Activated T-cell treated with anti-CD3 and anti-CD28 coated beads, Interleukin-2, amount 50 U/mL, for 4 hours (primary cell): ENCODE measurements at regions not wholly inside any gene's neighbourhood (a gene's known extent, or its start where the extent isn't known, plus 50 kb on each side); places are given as distances from the start of the nearest gene placed in this dataset.
A peak's percentile ranks its signal among the peaks of the same experiment; 100 is the strongest.
"Not testable (repeated sequence)": the region's sequence is repeated elsewhere in the genome, so short reads cannot be mapped to it uniquely, and the experiment has no call there.

ENCODE experiments used
- ATAC-seq, 2 donors: fragments of 200-7000 bp; cut with Tn5 transposase; one replicate each; pipeline ENCODE4 v1.10.0; 2021
- DNase-seq: peaks from one replicate; pipeline ENCODE4 v3.0.0-alpha.2; 2020
- H3K27me3 Mint-ChIP-seq: one replicate; pipeline ENCODE4 v1.8.0; 2021; ENCODE audit warnings: low read depth, mixed read lengths
- H3K36me3 Mint-ChIP-seq: one replicate; pipeline ENCODE4 v1.8.0; 2022; ENCODE audit warnings: mixed read lengths; ENCODE audit not compliant: insufficient read depth
- H3K4me1 Mint-ChIP-seq: one replicate; pipeline ENCODE4 v1.8.0; 2021; ENCODE audit warnings: low read depth, mixed read lengths
- H3K4me3 Mint-ChIP-seq: one replicate; pipeline ENCODE4 v1.8.0; 2021; ENCODE audit warnings: mild to moderate bottlenecking, moderate library complexity, mixed read lengths
- H3K9me3 Mint-ChIP-seq: one replicate; pipeline ENCODE4 v1.8.0; 2021; ENCODE audit warnings: mixed read lengths

DNA sequence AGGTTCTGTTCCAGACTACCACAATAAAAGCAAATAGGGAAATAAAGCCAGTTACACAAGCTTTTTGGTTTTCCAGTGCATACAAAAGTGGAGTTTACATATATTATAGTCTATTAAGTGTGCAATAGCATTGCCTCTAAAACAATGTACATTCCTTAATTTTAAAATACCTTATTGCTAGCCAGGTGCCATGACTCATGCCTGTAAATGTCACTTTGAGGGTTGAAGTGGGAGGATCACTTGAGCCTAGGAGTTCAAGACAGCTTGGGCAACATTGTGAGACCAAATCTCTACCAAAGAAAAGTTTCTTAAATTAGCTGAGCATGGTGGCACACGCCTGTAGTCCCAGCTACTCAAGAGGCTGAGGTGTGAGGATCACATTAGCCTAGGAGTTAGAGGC is 52.9 kb upstream of the IMP4 start:
- Mint-ChIP-seq H3K4me3 (no peak overlapping the region), H3K27me3 (peaks cover 6% of the 10 kb centered on the region), H3K9me3 (no peaks in the 10 kb centered on the region), H3K36me3 (no peaks in the 10 kb centered on the region), H3K4me1 (no peaks in the 10 kb centered on the region)
- ATAC-seq, result no peak
- no peak for DNase-seq

DNA sequence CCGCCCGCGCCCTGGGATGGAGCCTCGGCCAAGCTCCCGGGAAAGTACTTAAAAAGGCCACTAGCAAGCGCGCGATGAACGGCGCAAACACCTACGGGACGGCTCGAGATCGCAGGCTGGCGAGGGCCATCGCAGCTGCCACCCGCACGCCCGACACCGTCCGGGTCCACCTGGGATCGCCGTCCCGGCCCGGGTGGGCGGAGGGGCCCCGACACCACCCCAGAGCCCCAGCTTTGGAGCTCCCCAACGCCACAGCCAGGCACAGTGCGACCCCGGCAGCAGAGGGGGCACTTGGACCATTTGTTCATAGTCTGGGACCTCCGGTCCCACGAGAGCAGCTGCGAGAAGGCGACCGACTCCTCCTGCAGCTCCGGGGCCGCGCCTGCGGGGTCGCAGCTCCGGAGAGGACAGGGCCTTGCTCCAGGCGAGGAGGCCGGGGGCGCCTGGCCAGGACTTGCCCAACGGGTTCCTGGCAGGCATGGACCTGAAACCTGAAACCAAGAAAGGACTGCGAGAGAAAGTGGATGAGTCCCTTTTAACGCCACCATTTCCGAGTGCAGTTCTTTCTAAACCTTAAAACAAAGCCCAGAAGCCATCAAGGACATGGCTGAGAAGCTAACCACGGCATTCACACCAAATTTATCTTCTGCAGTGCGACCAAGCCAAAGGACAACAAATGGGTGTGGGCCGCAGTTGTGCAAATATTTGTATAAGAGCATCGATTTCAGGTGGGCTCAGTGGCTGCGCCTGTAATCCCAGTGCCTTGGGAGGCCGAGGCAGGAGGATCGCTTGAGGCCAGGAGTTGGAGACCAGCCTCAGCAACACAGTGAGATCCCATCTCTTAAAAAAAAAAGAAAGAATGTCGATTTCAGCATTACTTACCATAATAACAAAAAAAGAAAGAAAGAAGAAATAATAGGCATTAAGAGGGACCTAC is 54.0 kb upstream of the IMP4 start:
- Mint-ChIP-seq H3K27me3 (peaks cover 1% of the 10 kb centered on the region), H3K36me3 (no peaks in the 10 kb centered on the region), H3K4me1 (no peaks in the 10 kb centered on the region), H3K4me3 (no peak overlapping the region), H3K9me3 (no peaks in the 10 kb centered on the region)
- ATAC-seq (no peak), DNase-seq (no peak)

DNA sequence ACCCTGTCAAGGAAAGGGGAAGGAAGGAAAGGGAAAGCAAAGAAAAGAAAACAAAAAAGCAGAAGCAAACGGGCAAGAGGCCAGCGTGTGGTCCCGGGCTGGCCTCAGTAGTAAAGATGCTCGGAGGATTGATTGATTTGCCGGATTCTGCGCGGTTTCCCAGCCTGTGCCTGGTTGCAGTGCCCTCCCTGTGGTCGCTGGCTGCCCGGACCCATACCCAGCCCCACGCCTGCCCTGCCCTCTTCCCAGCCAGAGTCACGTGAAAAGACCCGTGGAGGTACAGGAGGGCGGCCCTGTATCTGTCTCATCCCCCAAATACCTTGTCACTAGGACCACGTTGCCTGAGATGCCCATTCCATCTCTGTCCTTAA is 55.1 kb upstream of the IMP4 start:
- no peak for ATAC-seq

DNA sequence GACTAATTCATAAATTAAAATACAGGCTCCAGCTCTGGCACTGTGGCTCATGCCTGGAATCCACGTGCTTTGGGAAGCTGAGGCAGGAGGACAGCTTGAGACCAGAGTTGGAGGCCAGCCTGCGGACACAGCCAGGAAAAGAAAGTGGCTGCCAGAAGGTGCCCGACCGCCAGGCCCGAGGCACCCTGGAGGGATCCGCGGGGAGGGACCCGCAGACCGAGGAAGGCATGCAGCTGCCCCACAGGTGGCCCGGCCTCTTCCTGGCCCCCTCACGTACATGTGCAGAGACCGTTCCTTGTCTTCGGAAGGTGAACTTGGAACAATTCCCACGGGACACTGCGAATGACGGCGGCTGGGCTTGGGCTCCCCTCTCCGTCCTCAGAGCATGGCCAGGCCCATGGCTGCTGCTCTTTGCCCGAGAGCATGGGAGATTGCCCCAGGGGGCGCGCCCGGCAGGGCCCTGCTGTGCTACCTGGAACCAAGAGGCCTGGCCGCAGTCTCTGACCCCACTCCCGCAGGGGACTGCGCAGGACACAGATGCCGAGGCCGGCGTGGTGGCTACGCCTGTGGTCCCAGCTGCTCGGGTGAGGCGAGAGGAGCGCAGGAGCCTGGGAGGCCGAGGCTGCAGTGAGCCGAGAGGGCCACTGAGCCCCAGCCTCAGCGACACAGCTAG is 55.6 kb upstream of the IMP4 start:
- Mint-ChIP-seq H3K4me3 (no peak overlapping the region), H3K4me1 (no peaks in the 10 kb centered on the region), H3K36me3 (no peaks in the 10 kb centered on the region), H3K27me3 (no peaks in the 10 kb centered on the region), H3K9me3 (no peaks in the 10 kb centered on the region)
- ATAC-seq, result no peak
- no peak for DNase-seq

More for the DNA sequence above, 55.1 kb upstream of the IMP4 start:
- no peaks in the 10 kb centered on the region for H3K9me3 Mint-ChIP-seq
- H3K4me3 Mint-ChIP-seq, result no peak overlapping the region
- no peak for DNase-seq
- no peaks in the 10 kb centered on the region for H3K4me1 Mint-ChIP-seq
- no peaks in the 10 kb centered on the region for H3K36me3 Mint-ChIP-seq
- H3K27me3 Mint-ChIP-seq, result no peaks in the 10 kb centered on the region

DNA sequence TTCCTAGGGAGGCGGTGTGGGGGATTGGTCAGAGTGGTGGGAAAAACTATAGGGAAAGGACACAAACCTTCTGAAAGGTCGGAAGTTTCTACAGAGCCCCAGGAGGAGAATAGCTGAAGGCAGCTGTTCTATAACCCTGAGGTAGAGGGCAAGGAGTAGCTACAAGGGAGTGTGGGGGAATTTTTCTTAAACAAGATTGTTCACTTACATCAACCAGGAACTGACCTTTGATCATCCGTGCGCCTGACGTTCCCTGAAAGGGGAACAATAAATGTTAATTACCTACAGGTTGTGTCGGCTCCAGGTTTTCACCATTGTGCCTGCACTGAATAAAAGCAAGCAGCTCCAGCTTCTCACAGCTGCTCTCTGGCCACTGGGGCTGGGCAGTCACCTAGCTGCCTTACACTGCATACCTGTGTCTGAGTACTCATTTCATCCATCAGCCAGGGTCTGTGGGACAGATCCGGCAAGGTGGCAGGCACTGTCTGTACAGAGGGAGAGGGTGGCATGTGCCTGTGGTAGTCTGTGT is 59.3 kb upstream of the IMP4 start:
- not testable (repeated sequence) for H3K27me3 Mint-ChIP-seq, H3K4me3 Mint-ChIP-seq, H3K36me3 Mint-ChIP-seq, H3K4me1 Mint-ChIP-seq, H3K9me3 Mint-ChIP-seq, ATAC-seq, DNase-seq

DNA sequence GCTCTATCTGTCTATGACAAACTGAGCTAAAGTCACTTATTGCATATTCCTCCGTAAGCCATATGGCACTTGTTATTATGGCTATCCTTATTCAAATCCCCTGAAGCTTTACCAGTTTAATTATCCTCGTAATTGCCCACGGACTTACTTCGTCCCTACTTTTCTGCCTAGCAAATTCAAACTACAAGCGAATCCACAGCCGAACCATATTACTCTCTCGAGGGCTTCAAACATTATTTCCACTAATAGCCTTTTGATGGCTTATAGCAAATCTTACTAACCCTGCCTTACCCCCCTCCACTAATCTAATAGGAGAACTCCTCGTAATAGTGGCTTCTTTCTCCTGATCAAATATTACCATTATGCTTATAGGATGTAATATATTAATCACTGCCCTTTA is 63.1 kb upstream of the IMP4 start:
- not testable (repeated sequence) for DNase-seq, H3K4me1 Mint-ChIP-seq, ATAC-seq, H3K36me3 Mint-ChIP-seq, H3K9me3 Mint-ChIP-seq, H3K4me3 Mint-ChIP-seq, H3K27me3 Mint-ChIP-seq

DNA sequence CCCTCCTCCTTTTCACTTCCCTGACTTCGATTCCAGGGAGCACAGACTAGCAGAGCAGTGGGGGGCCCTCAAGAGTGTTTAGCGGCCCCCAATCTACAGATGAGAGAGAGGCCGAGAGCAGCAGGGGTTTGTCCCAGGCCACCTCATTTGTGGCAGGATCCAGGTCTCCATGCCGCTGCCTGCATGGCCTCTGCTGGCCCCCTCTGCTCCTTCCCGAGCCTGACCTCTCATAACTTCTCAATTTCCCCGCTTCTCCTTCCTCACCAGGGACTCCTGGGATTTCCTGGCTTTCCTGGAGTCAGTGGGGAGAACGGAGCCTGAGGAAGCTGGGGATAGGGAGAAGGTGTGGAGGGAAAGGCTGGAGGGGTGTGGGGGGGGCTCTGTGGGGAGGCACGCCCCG is 70.1 kb upstream of the TUBA3E start:
- H3K36me3 Mint-ChIP-seq, DNase-seq, H3K4me1 Mint-ChIP-seq: not testable (repeated sequence)

DNA sequence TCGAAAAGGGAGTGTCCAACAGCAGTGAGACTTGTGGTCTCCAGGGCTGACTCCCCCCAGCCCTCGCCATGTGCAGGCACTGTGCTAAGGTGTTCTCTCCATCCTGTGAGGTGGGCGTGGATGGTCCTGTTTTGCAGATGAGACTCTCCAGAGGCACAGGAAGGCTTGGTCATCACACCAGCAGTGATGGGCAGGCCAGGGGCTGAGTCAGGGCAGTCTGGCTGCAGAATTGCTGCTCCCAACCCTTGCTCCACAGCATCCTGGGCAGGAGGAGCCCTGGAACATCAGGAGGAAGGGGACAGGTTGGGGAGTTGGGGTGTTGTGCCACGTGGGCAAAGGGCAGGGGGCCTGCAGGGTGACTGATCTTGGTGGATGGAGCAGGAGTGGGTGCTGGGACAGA is 69.3 kb upstream of the TUBA3E start:
- H3K36me3 Mint-ChIP-seq, H3K4me1 Mint-ChIP-seq, H3K27me3 Mint-ChIP-seq, H3K4me3 Mint-ChIP-seq, ATAC-seq, DNase-seq: not testable (repeated sequence)
- peaks cover 17% of the 10 kb centered on the region for H3K9me3 Mint-ChIP-seq

More for the DNA sequence above, 70.1 kb upstream of the TUBA3E start:
- peaks cover 17% of the 10 kb centered on the region for H3K9me3 Mint-ChIP-seq
- ATAC-seq, H3K27me3 Mint-ChIP-seq, H3K4me3 Mint-ChIP-seq: not testable (repeated sequence)

DNA sequence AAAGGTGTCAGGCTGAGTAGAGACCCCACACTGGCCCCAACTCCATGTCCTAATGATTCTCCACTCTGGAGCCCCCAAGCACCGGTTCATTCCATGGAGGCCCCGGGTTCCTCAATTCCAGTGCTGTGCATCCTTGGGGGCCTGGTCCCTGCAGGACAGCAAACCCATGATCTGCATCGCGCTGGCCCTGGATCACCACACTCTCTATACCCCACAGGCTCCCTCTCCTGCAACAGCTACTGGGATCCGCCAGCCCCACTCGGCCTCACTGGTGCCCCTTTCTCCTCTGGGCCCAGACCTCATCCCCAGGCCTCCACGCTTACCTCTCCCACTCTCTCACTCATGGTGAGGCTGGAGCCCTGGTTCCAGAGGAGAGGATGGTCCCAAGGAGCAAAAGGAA is 68.6 kb upstream of the TUBA3E start:
- not testable (repeated sequence) for DNase-seq, H3K4me1 Mint-ChIP-seq, H3K27me3 Mint-ChIP-seq, ATAC-seq, H3K4me3 Mint-ChIP-seq, H3K36me3 Mint-ChIP-seq
- H3K9me3 Mint-ChIP-seq, result peaks cover 17% of the 10 kb centered on the region

DNA sequence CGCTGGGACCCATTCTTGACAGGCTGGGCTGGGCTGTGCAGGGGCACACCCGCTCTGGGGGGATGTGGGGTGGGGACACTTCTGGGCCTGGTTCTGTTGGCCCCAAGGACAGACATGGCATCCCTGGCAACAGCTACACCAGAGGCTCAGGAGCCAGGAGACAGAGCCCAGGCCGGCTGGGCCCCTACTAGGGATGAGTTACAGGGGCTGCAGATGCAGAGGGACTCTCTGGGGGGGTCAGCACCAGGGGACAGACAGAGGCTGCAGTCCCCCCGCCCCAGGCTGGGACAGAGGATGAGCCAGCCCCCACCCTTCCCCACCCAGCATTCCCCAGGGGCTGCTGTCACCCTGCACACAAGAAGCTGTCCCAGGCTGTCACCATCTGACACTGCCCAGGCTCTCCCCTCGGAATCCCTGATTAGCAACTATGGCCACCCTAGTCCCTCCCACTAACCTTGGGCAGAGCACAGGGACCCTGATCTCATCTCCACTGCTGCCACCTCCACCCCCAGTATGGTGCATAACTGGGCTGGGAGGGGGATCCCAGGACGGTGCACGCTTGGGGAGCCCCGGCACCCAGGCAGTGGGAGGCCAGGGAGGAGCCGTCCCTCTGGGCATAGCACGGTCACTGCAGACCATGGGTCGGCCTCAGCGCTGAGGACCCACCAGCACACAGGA is 67.5 kb upstream of the TUBA3E start:
- H3K4me1 Mint-ChIP-seq, H3K9me3 Mint-ChIP-seq, H3K36me3 Mint-ChIP-seq, DNase-seq, H3K4me3 Mint-ChIP-seq: not testable (repeated sequence)
- ATAC-seq, result peak in 1 of 2 donors; percentile 18
- peaks cover 13% of the 10 kb centered on the region for H3K27me3 Mint-ChIP-seq

DNA sequence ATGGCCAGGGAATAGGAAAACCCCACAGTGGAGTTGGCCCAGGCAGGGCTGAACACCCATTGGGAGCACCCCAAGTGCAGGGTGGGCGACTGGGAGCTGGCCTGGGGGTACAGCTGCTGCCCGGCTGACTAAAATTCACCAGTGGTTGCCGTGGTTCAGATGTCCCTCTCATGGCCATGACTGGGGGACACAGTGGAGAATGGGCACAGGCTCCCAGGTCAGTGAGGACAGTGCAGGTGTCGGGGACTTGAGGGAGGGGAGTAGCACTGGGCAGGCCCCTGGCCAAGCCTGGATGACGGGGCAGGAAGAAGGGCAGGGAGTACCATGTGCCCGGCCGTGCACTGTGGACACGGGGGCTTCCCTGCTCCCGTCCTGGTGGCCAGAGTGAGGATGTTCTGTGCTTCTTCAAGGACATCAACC is 66.7 kb upstream of the TUBA3E start:
- not testable (repeated sequence) for H3K4me1 Mint-ChIP-seq, H3K4me3 Mint-ChIP-seq, ATAC-seq, H3K36me3 Mint-ChIP-seq, DNase-seq, H3K9me3 Mint-ChIP-seq
- peaks cover 13% of the 10 kb centered on the region for H3K27me3 Mint-ChIP-seq

DNA sequence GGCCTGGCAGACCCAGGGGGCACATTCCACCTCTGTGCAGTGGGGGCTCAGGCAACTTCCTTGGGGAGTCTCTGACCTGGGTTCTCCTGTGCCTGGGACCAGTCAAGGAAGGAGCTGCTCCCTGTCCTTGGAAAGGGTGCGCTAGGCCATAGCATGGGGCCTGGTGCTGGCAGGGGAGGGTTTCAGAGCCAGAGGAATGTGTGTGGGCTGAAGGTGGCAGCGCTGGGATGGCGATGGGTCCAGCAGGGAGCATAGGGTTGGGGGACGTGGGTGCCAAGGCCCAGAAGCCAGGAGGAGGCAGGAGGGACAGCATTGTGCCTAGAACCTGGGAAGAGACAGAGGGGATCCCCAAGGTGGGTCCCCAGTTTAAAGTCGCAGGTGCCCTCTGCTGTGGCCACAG is 66.3 kb upstream of the TUBA3E start:
- ATAC-seq, result no peak
- Mint-ChIP-seq H3K9me3 (no peaks in the 10 kb centered on the region), H3K27me3 (peaks cover 13% of the 10 kb centered on the region), H3K4me1 (no peaks in the 10 kb centered on the region), H3K4me3 (no peak overlapping the region), H3K36me3 (no peaks in the 10 kb centered on the region)
- no peak for DNase-seq

DNA sequence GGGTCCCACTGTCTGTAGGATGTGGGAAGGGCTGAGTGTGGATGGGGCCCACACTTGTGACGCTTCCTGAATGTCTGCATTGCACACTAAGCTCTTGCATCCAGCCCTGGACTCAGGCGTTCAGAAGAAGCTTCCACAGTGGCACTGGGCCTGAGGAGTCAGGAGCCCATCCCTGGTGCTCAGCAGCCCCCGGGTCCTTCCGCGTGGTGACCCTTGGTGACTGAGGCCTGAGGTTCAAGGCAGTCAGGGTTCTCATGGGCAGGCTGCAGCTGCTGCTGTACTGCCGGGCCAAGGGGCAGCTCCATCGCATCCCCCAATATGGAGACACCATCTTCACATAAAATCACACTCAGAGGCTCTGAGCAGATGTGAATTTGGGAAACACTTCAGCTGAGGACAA is 65.8 kb upstream of the TUBA3E start:
- no peaks in the 10 kb centered on the region for H3K4me1 Mint-ChIP-seq
- H3K27me3 Mint-ChIP-seq, result peaks cover 14% of the 10 kb centered on the region
- ATAC-seq (no peak), DNase-seq (no peak)
- H3K4me3 Mint-ChIP-seq, result no peak overlapping the region
- no peaks in the 10 kb centered on the region for H3K9me3 Mint-ChIP-seq
- no peaks in the 10 kb centered on the region for H3K36me3 Mint-ChIP-seq

DNA sequence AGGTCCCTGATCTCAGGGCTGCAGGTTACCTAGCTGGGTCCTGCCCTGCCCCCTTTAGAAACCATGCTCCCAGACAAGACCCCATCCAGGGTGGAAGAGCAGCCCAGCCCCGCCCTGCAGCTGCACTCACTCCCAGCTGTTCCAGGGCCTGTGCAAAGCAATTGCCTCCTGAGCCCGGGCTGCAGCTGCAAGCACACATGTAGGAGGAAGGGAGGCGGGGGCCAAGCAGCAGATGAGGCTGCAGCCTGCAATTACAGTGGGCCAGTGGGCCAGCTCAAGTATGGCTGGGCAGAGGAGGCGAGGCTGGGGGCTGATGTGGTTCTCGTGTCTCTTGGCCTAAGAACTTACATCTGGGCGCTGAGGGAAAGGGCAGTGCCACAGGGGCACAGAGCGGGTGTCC is 65.4 kb upstream of the TUBA3E start:
- Mint-ChIP-seq H3K27me3 (peaks cover 18% of the 10 kb centered on the region), H3K9me3 (no peaks in the 10 kb centered on the region), H3K36me3 (no peaks in the 10 kb centered on the region), H3K4me3 (no peak overlapping the region), H3K4me1 (no peaks in the 10 kb centered on the region)
- ATAC-seq (no peak), DNase-seq (no peak)
